Keratinocyte (primary cell): ENCODE measurements at regions not wholly inside any gene's neighbourhood (a gene's known extent, or its start where the extent isn't known, plus 50 kb on each side); places are given as distances from the start of the nearest gene placed in this dataset.

Source experiments
- DNase-seq: peaks from one replicate; pipeline ENCODE4 v3.0.0-alpha.2; 2011; ENCODE audit warnings: low read depth, missing footprints, low spot score
- FAIRE-seq: peaks from 2 replicates; lab custom pipeline; 2011; peaks lifted over from hg19 to GRCh38; lab: Jason Lieb, UNC
- H2AFZ ChIP-seq: 2 replicates; pipeline ENCODE4 v1.6.0; 2012; ENCODE audit warnings: low read length, control low read depth, inconsistent platforms; ENCODE audit not compliant: control insufficient read depth
- H3K27ac ChIP-seq: 2 replicates; pipeline ENCODE4 v1.5.1; 2011; ENCODE audit warnings: low read length; ENCODE audit not compliant: control insufficient read depth, insufficient read depth
- H3K27me3 ChIP-seq: 3 replicates; pipeline ENCODE4 v1.6.0; 2011; ENCODE audit warnings: low read length; ENCODE audit not compliant: control insufficient read depth, insufficient read depth; ENCODE audit errors: extremely low read depth
- H3K36me3 ChIP-seq, 2 experiments: 2 replicates in 1 of 2; 3 replicates in 1 of 2; pipeline ENCODE4 v1.5.1; 2011; ENCODE audit warnings: low read length in 2 of 2, mild to moderate bottlenecking in 1 of 2; ENCODE audit not compliant: control insufficient read depth in 2 of 2, insufficient read depth in 2 of 2; ENCODE audit errors: extremely low read depth in 1 of 2
- H3K4me1 ChIP-seq: 3 replicates; pipeline ENCODE4 v1.5.1; 2011; ENCODE audit warnings: low read length; ENCODE audit not compliant: control insufficient read depth, insufficient read depth; ENCODE audit errors: extremely low read depth
- H3K4me2 ChIP-seq: 3 replicates; pipeline ENCODE4 v1.6.0; 2011; ENCODE audit warnings: low read depth, low read length; ENCODE audit not compliant: control insufficient read depth, insufficient read depth; ENCODE audit errors: extremely low read depth
- H3K4me3 ChIP-seq, 3 experiments: fragments of 200-600 bp in 1 of 3; sonication (generic) in 1 of 3; 2 replicates in 2 of 3; 3 replicates in 1 of 3; pipeline ENCODE4 v1.5.1; 2011 to 2016; ENCODE audit warnings: low read length in 3 of 3, mild to moderate bottlenecking in 3 of 3, control low read depth in 2 of 3, inconsistent platforms in 1 of 3, low read depth in 1 of 3, mixed read lengths in 1 of 3, mixed run types in 1 of 3, moderate library complexity in 1 of 3; ENCODE audit not compliant: control insufficient read depth in 2 of 3, insufficient read depth in 2 of 3; ENCODE audit errors: extremely low read depth in 1 of 3
- H3K79me2 ChIP-seq: 2 replicates; pipeline ENCODE4 v1.6.0; 2012; ENCODE audit warnings: low read length; ENCODE audit not compliant: control insufficient read depth, insufficient read depth
- H3K9ac ChIP-seq: 3 replicates; pipeline ENCODE4 v1.6.0; 2011; ENCODE audit warnings: low read length; ENCODE audit not compliant: control insufficient read depth, insufficient read depth; ENCODE audit errors: extremely low read depth
- H3K9me1 ChIP-seq: 3 replicates; pipeline ENCODE4 v1.6.0; 2011; ENCODE audit warnings: low read length; ENCODE audit not compliant: control insufficient read depth, insufficient read depth; ENCODE audit errors: extremely low read depth
- H3K9me3 ChIP-seq: 2 replicates; pipeline ENCODE4 v1.5.1; 2012; ENCODE audit warnings: low read depth, low read length; ENCODE audit not compliant: control insufficient read depth
- H4K20me1 ChIP-seq: 3 replicates; pipeline ENCODE4 v1.6.0; 2011; ENCODE audit warnings: low read length; ENCODE audit not compliant: control insufficient read depth, insufficient read depth; ENCODE audit errors: extremely low read depth
- CTCF ChIP-seq, 3 experiments: IDR thresholded peaks in 1 of 3; conservative IDR thresholded peaks in 1 of 3; optimal IDR thresholded peaks in 1 of 3; 2 replicates in 2 of 3; 3 replicates in 1 of 3; pipeline versions ENCODE3 to v1.5.1; 2011; ENCODE audit warnings: low read length in 3 of 3, mild to moderate bottlenecking in 3 of 3, moderate library complexity in 2 of 3, control low read depth in 1 of 3, inconsistent platforms in 1 of 3; ENCODE audit not compliant: insufficient read depth in 2 of 3; ENCODE audit errors: extremely low read depth in 1 of 3
- EZH2 ChIP-seq: IDR thresholded peaks from one replicate; pipeline ENCODE4 v1.6.1; 2012; ENCODE audit warnings: inconsistent platforms, mild to moderate bottlenecking, low read length, moderate library complexity
- dilution Hi-C: fragments of 300-500 bp; cut with MboI; formaldehyde crosslinking; loops from one replicate; pipeline ENCODE4 v1.7.0; 2020; ENCODE audit warnings: low sequenced_read_pairs; ENCODE audit not compliant: extremely low pct_ligation_motif_present

GRCh38 chr22:48629631-48630432 lies 1197.8 kb downstream of the BRD1 start:
- TF ChIP-seq CTCF (optimal IDR thresholded peaks at IDR 0.05 in 1 of 3, IDR thresholded peaks at IDR 0.05 in 1 of 3, conservative IDR thresholded peaks at IDR 0.05 in 1 of 3; ENCODE audit: extremely low read depth in 1 of 3, insufficient read depth in 2 of 3, low read length in 3 of 3): no peak
- no peak for TF ChIP-seq EZH2
- FAIRE-seq (no peak), DNase-seq (no peak)
- no peaks in the 10 kb centered on the region for H3K9me1 ChIP-seq
- H3K9me3 ChIP-seq: peaks cover 14% of the 10 kb centered on the region
- no peaks in the 10 kb centered on the region for H3K79me2 ChIP-seq
- H3K4me1 ChIP-seq: no peaks in the 10 kb centered on the region
- H3K4me2 ChIP-seq: no peak overlapping the region
- H3K4me3 ChIP-seq: no peak overlapping the region
- dilution Hi-C loops: no loop called here
- H2AFZ ChIP-seq: no peak overlapping the region
- no peaks in the 10 kb centered on the region for H3K27me3 ChIP-seq
- no peaks in the 10 kb centered on the region for H4K20me1 ChIP-seq
- no peak overlapping the region for H3K27ac ChIP-seq
- no peak overlapping the region for H3K9ac ChIP-seq
- no peaks in the 10 kb centered on the region for H3K36me3 ChIP-seq

- no peaks in the 10 kb centered on the region for H3K4me1 ChIP-seq
- no peak overlapping the region for H3K9ac ChIP-seq
- DNase-seq (no peak), FAIRE-seq (no peak)
- no peaks in the 10 kb centered on the region for H4K20me1 ChIP-seq
- no peaks in the 10 kb centered on the region for H3K9me1 ChIP-seq
- peaks cover 12% of the 10 kb centered on the region for H3K9me3 ChIP-seq
- H3K79me2 ChIP-seq: no peaks in the 10 kb centered on the region
- no peaks in the 10 kb centered on the region for H3K27me3 ChIP-seq
- no peak for TF ChIP-seq EZH2
- no peak for TF ChIP-seq CTCF (optimal IDR thresholded peaks at IDR 0.05 in 1 of 3, IDR thresholded peaks at IDR 0.05 in 1 of 3, conservative IDR thresholded peaks at IDR 0.05 in 1 of 3; ENCODE audit: extremely low read depth in 1 of 3, insufficient read depth in 2 of 3, low read length in 3 of 3)
- no peaks in the 10 kb centered on the region for H3K36me3 ChIP-seq
- H2AFZ ChIP-seq: no peak overlapping the region
- dilution Hi-C loops: no loop called here
- no peak overlapping the region for H3K4me3 ChIP-seq
- no peak overlapping the region for H3K4me2 ChIP-seq
- H3K27ac ChIP-seq: no peak overlapping the region
These were observed 1198.7 kb downstream of the BRD1 start for GRCh38 chr22:48628891-48629543.
